Left hindlimb (tissue), 1 donor: ENCODE measurements at regions not wholly inside any gene's neighbourhood (a gene's known extent, or its start where the extent isn't known, plus 50 kb on each side); places are given as distances from the start of the nearest gene placed in this dataset.
"Not testable (repeated sequence)": the region's sequence is repeated elsewhere in the genome, so short reads cannot be mapped to it uniquely, and the experiment has no call there.

ENCODE experiments used
- DNase-seq: peaks from one replicate; pipeline ENCODE4 v3.0.0-alpha.2; 2018

GRCh38 chr1:99502400-99502799 is 143.5 kb upstream of the PALMD start:
- DNase-seq = no peak

GRCh38 chr1:99503276-99503747 is 142.6 kb upstream of the PALMD start:
- DNase-seq = no peak

GRCh38 chr1:99504287-99504686 is 141.6 kb upstream of the PALMD start:
- DNase-seq = no peak

GRCh38 chr1:99506631-99507030 is 139.3 kb upstream of the PALMD start:
- no peak for DNase-seq

- DNase-seq = not testable (repeated sequence)
These were observed 138.5 kb upstream of the PALMD start for GRCh38 chr1:99507446-99507845.

GRCh38 chr1:99507906-99508732 is 137.8 kb upstream of the PALMD start:
- DNase-seq = no peak

- DNase-seq = not testable (repeated sequence)
These were observed 137.0 kb upstream of the PALMD start for GRCh38 chr1:99508733-99509445.

- not testable (repeated sequence) for DNase-seq
These were observed 130.9 kb upstream of the PALMD start for GRCh38 chr1:99514823-99515552.

GRCh38 chr1:99516141-99516540 is 129.8 kb upstream of the PALMD start:
- DNase-seq = no peak

GRCh38 chr1:99520121-99520520 is 125.8 kb upstream of the PALMD start:
- no peak for DNase-seq

- no peak for DNase-seq
These were observed 120.6 kb upstream of the PALMD start for GRCh38 chr1:99525331-99525730.

- no peak for DNase-seq
These were observed 118.8 kb upstream of the PALMD start for GRCh38 chr1:99527078-99527477.

- no peak for DNase-seq
These were observed 118.4 kb upstream of the PALMD start for GRCh38 chr1:99527545-99527944.

- no peak for DNase-seq
These were observed 116.9 kb upstream of the PALMD start for GRCh38 chr1:99529002-99529401.

- no peak for DNase-seq
These were observed 114.2 kb upstream of the PALMD start for GRCh38 chr1:99531578-99532275.

GRCh38 chr1:99532276-99532580 is 113.7 kb upstream of the PALMD start:
- DNase-seq = no peak

GRCh38 chr1:99533909-99534637 is 111.8 kb upstream of the PALMD start:
- DNase-seq = no peak

- DNase-seq = no peak
These were observed 111.3 kb upstream of the PALMD start for GRCh38 chr1:99534638-99534930.

- DNase-seq = no peak
These were observed 110.3 kb upstream of the PALMD start for GRCh38 chr1:99535470-99536164.

- no peak for DNase-seq
These were observed 107.9 kb upstream of the PALMD start for GRCh38 chr1:99537886-99538617.

- no peak for DNase-seq
These were observed 107.3 kb upstream of the PALMD start for GRCh38 chr1:99538618-99538956.
